ENCODE measurements at regions not wholly inside any gene's neighbourhood (a gene's known extent, or its start where the extent isn't known, plus 50 kb on each side); places are given as distances from the start of the nearest gene placed in this dataset.

- DNase-seq: no peak
- Histone ChIP-seq H3K27ac (no peak overlapping the region), H3K9me3 (ENCODE audit: low read depth) (no peaks in the 10 kb centered on the region), H3K9ac (no peak overlapping the region), H2AFZ (no peak overlapping the region), H3K79me2 (ENCODE audit: insufficient read depth) (no peaks in the 10 kb centered on the region), H4K20me1 (ENCODE audit: insufficient read depth) (no peaks in the 10 kb centered on the region), H3F3A (ENCODE audit: insufficient read depth) (no peaks in the 10 kb centered on the region), H3K36me3 (ENCODE audit: low read depth) (no peaks in the 10 kb centered on the region), H3K27me3 (replicated peaks; ENCODE audit: insufficient read depth) (no peaks in the 10 kb centered on the region), H3K4me3 (no peak overlapping the region), H3K4me2 (ENCODE audit: unreplicated experiment) (no peak overlapping the region), H3K9me2 (ENCODE audit: insufficient read depth) (0 out of 2 replicates have a peak, but pooled peaks cover 6% of the 10 kb centered on the region), H3K4me1 (ENCODE audit: insufficient read depth) (no peaks in the 10 kb centered on the region)
- 61 to 69% methylated on average over 5 of the region's 5 CpGs for WGBS, 2 experiments (ENCODE audit: low coverage in 1 of 2, low lambda C conversion rate in 2 of 2, missing lambda C conversion rate in 2 of 2)
- in situ Hi-C loops (cut with MboI): loop anchor here (10.0 kb wide), 1 partner anchor 335 kb away; no protein-coding TSS in a partner anchor
- TF ChIP-seq EZH2 (IDR thresholded peaks at IDR 0.05; ENCODE audit: insufficient read depth, poor library complexity, severe bottlenecking) (no peak), EZH2phosphoT487 (IDR thresholded peaks at IDR 0.05; ENCODE audit: insufficient read depth, low read depth) (no peak)
These were observed 339.7 kb upstream of the FLRT2 start for GRCh38 chr14:85190251-85190650.

- H3K4me3 ChIP-seq: no peak overlapping the region
- in situ Hi-C loops (cut with MboI): loop anchor here (10.0 kb wide), 1 partner anchor 333 kb away; no protein-coding TSS in a partner anchor
- H4K20me1 ChIP-seq (ENCODE audit: insufficient read depth): no peaks in the 10 kb centered on the region
- no peaks in the 10 kb centered on the region for H3K36me3 ChIP-seq (ENCODE audit: low read depth)
- no peaks in the 10 kb centered on the region for H3F3A ChIP-seq (ENCODE audit: insufficient read depth)
- no peak overlapping the region for H2AFZ ChIP-seq
- H3K9ac ChIP-seq: no peak overlapping the region
- H3K79me2 ChIP-seq (ENCODE audit: insufficient read depth): no peaks in the 10 kb centered on the region
- 0 out of 2 replicates have a peak, but pooled peaks cover 5% of the 10 kb centered on the region for H3K9me2 ChIP-seq (ENCODE audit: insufficient read depth)
- no peaks in the 10 kb centered on the region for H3K4me1 ChIP-seq (ENCODE audit: insufficient read depth)
- no peaks in the 10 kb centered on the region for H3K27me3 ChIP-seq (replicated peaks; ENCODE audit: insufficient read depth)
- DNase-seq: no peak
- no peak overlapping the region for H3K27ac ChIP-seq
- TF ChIP-seq EZH2 (IDR thresholded peaks at IDR 0.05; ENCODE audit: insufficient read depth, poor library complexity, severe bottlenecking) (no peak), EZH2phosphoT487 (IDR thresholded peaks at IDR 0.05; ENCODE audit: insufficient read depth, low read depth) (no peak)
- no peak overlapping the region for H3K4me2 ChIP-seq (ENCODE audit: unreplicated experiment)
- no peaks in the 10 kb centered on the region for H3K9me3 ChIP-seq (ENCODE audit: low read depth)
These were observed 338.0 kb upstream of the FLRT2 start for GRCh38 chr14:85191986-85192385.

- H3K79me2 ChIP-seq (ENCODE audit: insufficient read depth): no peaks in the 10 kb centered on the region
- no peak for TF ChIP-seq EZH2 (IDR thresholded peaks at IDR 0.05; ENCODE audit: insufficient read depth, poor library complexity, severe bottlenecking)
- no peak for TF ChIP-seq EZH2phosphoT487 (IDR thresholded peaks at IDR 0.05; ENCODE audit: insufficient read depth, low read depth)
- H3K9ac ChIP-seq: no peak overlapping the region
- H3K9me3 ChIP-seq (ENCODE audit: low read depth): no peaks in the 10 kb centered on the region
- 0 out of 2 replicates have a peak, but pooled peaks cover 5% of the 10 kb centered on the region for H3K9me2 ChIP-seq (ENCODE audit: insufficient read depth)
- H3K27me3 ChIP-seq (replicated peaks; ENCODE audit: insufficient read depth): no peaks in the 10 kb centered on the region
- H4K20me1 ChIP-seq (ENCODE audit: insufficient read depth): no peaks in the 10 kb centered on the region
- H3K27ac ChIP-seq: no peak overlapping the region
- H3K4me1 ChIP-seq (ENCODE audit: insufficient read depth): no peaks in the 10 kb centered on the region
- peak; percentile 47 for DNase-seq
- H3K4me2 ChIP-seq (ENCODE audit: unreplicated experiment): no peak overlapping the region
- H3K36me3 ChIP-seq (ENCODE audit: low read depth): no peaks in the 10 kb centered on the region
- in situ Hi-C loops (cut with MboI): loop anchor here (10.0 kb wide), 1 partner anchor 329 kb away; no protein-coding TSS in a partner anchor
- H3F3A ChIP-seq (ENCODE audit: insufficient read depth): no peaks in the 10 kb centered on the region
- H2AFZ ChIP-seq: no peak overlapping the region
- 83 to 88% methylated on average over 4 of the region's 4 CpGs for WGBS, 2 experiments (ENCODE audit: low coverage in 1 of 2, low lambda C conversion rate in 2 of 2, missing lambda C conversion rate in 2 of 2)
- no peak overlapping the region for H3K4me3 ChIP-seq
These were observed 334.0 kb upstream of the FLRT2 start for GRCh38 chr14:85195872-85196477.

GRCh38 chr14:85198001-85198400 lies 331.9 kb upstream of the FLRT2 start:
- WGBS, 2 experiments (ENCODE audit: low coverage in 1 of 2, low lambda C conversion rate in 2 of 2, missing lambda C conversion rate in 2 of 2): 79 to 86% methylated on average over 4 of the region's 4 CpGs
- Histone ChIP-seq H4K20me1 (ENCODE audit: insufficient read depth) (no peaks in the 10 kb centered on the region), H3F3A (ENCODE audit: insufficient read depth) (no peaks in the 10 kb centered on the region), H3K4me3 (no peak overlapping the region), H3K4me1 (ENCODE audit: insufficient read depth) (no peaks in the 10 kb centered on the region), H3K9ac (no peak overlapping the region), H3K27me3 (replicated peaks; ENCODE audit: insufficient read depth) (no peaks in the 10 kb centered on the region), H3K9me3 (ENCODE audit: low read depth) (no peaks in the 10 kb centered on the region), H2AFZ (no peak overlapping the region), H3K36me3 (ENCODE audit: low read depth) (no peaks in the 10 kb centered on the region), H3K79me2 (ENCODE audit: insufficient read depth) (no peaks in the 10 kb centered on the region), H3K9me2 (ENCODE audit: insufficient read depth) (0 out of 2 replicates have a peak, but pooled peaks cover 5% of the 10 kb centered on the region), H3K4me2 (ENCODE audit: unreplicated experiment) (no peak overlapping the region), H3K27ac (no peak overlapping the region)
- in situ Hi-C loops (cut with MboI): loop anchor here (10.0 kb wide), 1 partner anchor 327 kb away; no protein-coding TSS in a partner anchor
- TF ChIP-seq EZH2 (IDR thresholded peaks at IDR 0.05; ENCODE audit: insufficient read depth, poor library complexity, severe bottlenecking) (no peak), EZH2phosphoT487 (IDR thresholded peaks at IDR 0.05; ENCODE audit: insufficient read depth, low read depth) (no peak)
- no peak for DNase-seq
